GM23248 (cell line): ENCODE measurements at regions not wholly inside any gene's neighbourhood (a gene's known extent, or its start where the extent isn't known, plus 50 kb on each side); places are given as distances from the start of the nearest gene placed in this dataset.

Source experiments
- EZH2 ChIP-seq: fragments of 200-600 bp; sonication (generic); IDR thresholded peaks from 2 replicates; pipeline ENCODE4 v1.6.1; 2018; ENCODE audit warnings: antibody characterized with exemption, mild to moderate bottlenecking; ENCODE audit not compliant: insufficient read depth, poor library complexity, severe bottlenecking
- EZH2phosphoT487 ChIP-seq: fragments of 200-600 bp; sonication (generic); IDR thresholded peaks from 2 replicates; pipeline ENCODE4 v1.6.1; 2018; ENCODE audit warnings: antibody characterized with exemption, moderate library complexity, mild to moderate bottlenecking, low read depth; ENCODE audit not compliant: insufficient read depth

DNA sequence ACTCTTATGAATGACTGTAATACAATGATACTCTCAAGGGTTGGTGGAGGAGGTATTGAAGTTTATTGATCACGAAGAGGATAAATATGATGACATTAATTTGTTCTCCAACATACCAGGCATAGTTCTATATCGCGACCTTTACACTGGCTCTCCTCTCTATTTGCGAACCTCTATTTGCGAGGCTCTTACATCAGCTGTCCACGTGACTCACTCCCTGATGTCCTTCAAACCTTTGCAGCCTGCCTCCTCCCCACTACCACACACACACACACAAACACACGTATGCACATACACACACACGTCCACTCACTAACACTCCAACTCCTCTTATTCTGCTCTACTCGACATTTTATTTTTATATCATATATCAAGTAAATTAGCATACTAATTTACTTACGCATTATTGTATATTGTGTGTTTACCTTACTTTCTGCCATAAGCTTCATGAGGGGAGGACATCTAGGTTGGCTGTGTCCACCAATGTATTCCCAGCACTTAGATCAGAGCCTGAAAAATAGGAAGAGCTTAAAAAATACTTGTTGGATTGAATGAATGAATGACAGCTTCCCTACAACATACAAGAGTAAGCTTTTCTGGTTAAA, 53.3 kb upstream of the TNFRSF21 start:
- TF ChIP-seq EZH2 (no peak), EZH2phosphoT487 (no peak)
